22Rv1 (cell line): ENCODE measurements at regions not wholly inside any gene's neighbourhood (a gene's known extent, or its start where the extent isn't known, plus 50 kb on each side); places are given as distances from the start of the nearest gene placed in this dataset.

Source experiments
- CTCF ChIP-seq: fragments of 450-650 bp; IDR thresholded peaks from 2 replicates; pipeline ENCODE4 v1.5.1; 2017; ENCODE audit warnings: mild to moderate bottlenecking
- ZFX ChIP-seq: fragments of 450-650 bp; IDR thresholded peaks from 2 replicates; pipeline ENCODE4 v1.6.1; 2017; ENCODE audit warnings: antibody characterized with exemption, borderline replicate concordance

GRCh38 chr6:71066153-71066552 is 109.3 kb upstream of the B3GAT2 start:
- no peak for TF ChIP-seq CTCF
- TF ChIP-seq ZFX: no peak
